H1 (cell line): ENCODE measurements at regions not wholly inside any gene's neighbourhood (a gene's known extent, or its start where the extent isn't known, plus 50 kb on each side); places are given as distances from the start of the nearest gene placed in this dataset.

Experiments
- CTCF ChIA-PET: fragments of 300-600 bp; sonication (Branson Sonifier 250); formaldehyde crosslinking; loops from one replicate; lab custom pipeline; 2021; ENCODE audit not compliant: partially characterized antibody; lab: Charles Lee
- POLR2A ChIA-PET: fragments of 300-600 bp; sonication (Branson Sonifier 250); formaldehyde crosslinking; loops from one replicate; lab custom pipeline; 2021; ENCODE audit warnings: inconsistent platforms; ENCODE audit not compliant: partially characterized antibody; lab: Charles Lee
- DNase-seq, 2 experiments: peaks; one replicate each; pipeline versions ENCODE4 v3.0.0 to v3.0.0-alpha.2; 2010 to 2022; ENCODE audit warnings: low spot score in 2 of 2, low read depth in 1 of 2, mixed read lengths in 1 of 2
- FAIRE-seq: peaks from 2 replicates; lab custom pipeline; 2011; peaks lifted over from hg19 to GRCh38; lab: Jason Lieb, UNC
- H2AFZ ChIP-seq: 2 replicates; pipeline ENCODE4 v1.8.1; 2012; ENCODE audit warnings: low read length, inconsistent platforms
- H2AK5ac ChIP-seq: 2 replicates; pipeline ENCODE4 v1.6.1; 2013; ENCODE audit warnings: low read depth, low read length
- H2BK120ac ChIP-seq: replicated peaks from 2 replicates; pipeline ENCODE3; 2013; ENCODE audit warnings: low read depth, low read length, inconsistent platforms
- H2BK12ac ChIP-seq: 2 replicates; pipeline ENCODE4 v1.6.1; 2013; ENCODE audit warnings: low read depth, low read length
- H2BK15ac ChIP-seq: 2 replicates; pipeline ENCODE4 v1.6.1; 2013; ENCODE audit warnings: low read length
- H2BK20ac ChIP-seq: 2 replicates; pipeline ENCODE4 v1.6.1; 2013; ENCODE audit warnings: low read length
- H2BK5ac ChIP-seq: 2 replicates; pipeline ENCODE4 v1.6.1; 2013; ENCODE audit warnings: low read depth, low read length
- H3K14ac ChIP-seq: 2 replicates; pipeline ENCODE4 v1.6.1; 2013; ENCODE audit warnings: inconsistent platforms; ENCODE audit not compliant: insufficient read length
- H3K18ac ChIP-seq: 2 replicates; pipeline ENCODE4 v1.6.1; 2013; ENCODE audit warnings: low read length; ENCODE audit errors: extremely low read depth
- H3K23ac ChIP-seq: 2 replicates; pipeline ENCODE4 v1.6.1; 2013; ENCODE audit warnings: inconsistent platforms; ENCODE audit not compliant: insufficient read length
- H3K23me2 ChIP-seq: 2 replicates; pipeline ENCODE4 v1.6.1; 2013; ENCODE audit warnings: low read depth, low read length
- H3K27ac ChIP-seq: 2 replicates; pipeline ENCODE4 v1.6.1; 2011; ENCODE audit warnings: low read depth, low read length, inconsistent platforms
- H3K27me3 ChIP-seq, 4 experiments: replicated peaks in 1 of 4; 1 replicate in 1 of 4; 2 replicates in 3 of 4; pipeline versions ENCODE4 v1.6.1 to v1.8.1; 2011 to 2013; ENCODE audit warnings: low read length in 3 of 4, mild to moderate bottlenecking in 3 of 4, inconsistent platforms in 2 of 4, mixed read lengths in 2 of 4, moderate library complexity in 1 of 4; ENCODE audit not compliant: control insufficient read depth in 3 of 4, insufficient read depth in 3 of 4; ENCODE audit errors: extremely low read depth in 1 of 4
- H3K36me3 ChIP-seq, 4 experiments: 2 replicates each; pipeline versions ENCODE4 v1.6.1 to v1.8.1; 2011 to 2013; ENCODE audit warnings: mild to moderate bottlenecking in 4 of 4, low read length in 3 of 4, moderate library complexity in 2 of 4, control low read depth in 1 of 4, inconsistent platforms in 1 of 4; ENCODE audit not compliant: insufficient read depth in 4 of 4, control insufficient read depth in 2 of 4
- H3K4ac ChIP-seq: replicated peaks from 2 replicates; pipeline ENCODE3; 2013; ENCODE audit warnings: low read length, low read depth, mixed read lengths, inconsistent platforms; ENCODE audit not compliant: insufficient read length
- H3K4me1 ChIP-seq, 4 experiments: replicated peaks in 1 of 4; 1 replicate in 1 of 4; 2 replicates in 3 of 4; pipeline versions ENCODE4 v1.6.1 to v1.8.1; 2011 to 2013; ENCODE audit warnings: low read length in 3 of 4, inconsistent platforms in 2 of 4, mixed read lengths in 1 of 4; ENCODE audit not compliant: insufficient read depth in 4 of 4, control insufficient read depth in 3 of 4
- H3K4me2 ChIP-seq, 2 experiments: 2 replicates each; pipeline versions ENCODE4 v1.6.1 to v1.8.1; 2011 to 2013; ENCODE audit warnings: low read depth in 2 of 2, low read length in 2 of 2, control low read depth in 1 of 2, inconsistent platforms in 1 of 2, mild to moderate bottlenecking in 1 of 2; ENCODE audit not compliant: insufficient read depth in 1 of 2
- H3K4me3 ChIP-seq, 4 experiments: fragments of 200-600, 300-600 bp in 1 of 4; sonication (generic), shearing (Covaris generic), sonication (Bioruptor Twin) in 1 of 4; 2 replicates each; pipeline versions ENCODE4 v1.5.1 to v1.8.1; 2011 to 2016; ENCODE audit warnings: low read length in 4 of 4, low read depth in 3 of 4, control low read depth in 2 of 4, inconsistent platforms in 2 of 4, mild to moderate bottlenecking in 2 of 4, mixed read lengths in 1 of 4, moderate library complexity in 1 of 4; ENCODE audit not compliant: insufficient read depth in 2 of 4; ENCODE audit errors: extremely low read depth in 1 of 4
- H3K56ac ChIP-seq: replicated peaks from 2 replicates; pipeline ENCODE3; 2013; ENCODE audit warnings: low read depth, mild to moderate bottlenecking, mixed read lengths, low read length, inconsistent platforms; ENCODE audit not compliant: insufficient read length
- H3K79me1 ChIP-seq: 2 replicates; pipeline ENCODE4 v1.6.1; 2013; ENCODE audit warnings: low read depth, low read length, control low read depth
- H3K79me2 ChIP-seq, 2 experiments: 2 replicates each; pipeline versions ENCODE4 v1.6.1 to v1.8.1; 2012 to 2013; ENCODE audit warnings: low read length in 2 of 2, mild to moderate bottlenecking in 2 of 2, inconsistent platforms in 1 of 2; ENCODE audit not compliant: insufficient read depth in 2 of 2, control insufficient read depth in 1 of 2
- H3K9ac ChIP-seq, 4 experiments: replicated peaks in 1 of 4; 1 replicate in 1 of 4; 2 replicates in 3 of 4; pipeline versions ENCODE4 v1.6.1 to v1.8.1; 2011 to 2013; ENCODE audit warnings: low read depth in 3 of 4, low read length in 3 of 4, control low read depth in 2 of 4, mild to moderate bottlenecking in 2 of 4, moderate library complexity in 2 of 4, inconsistent platforms in 1 of 4; ENCODE audit errors: extremely low read depth in 1 of 4
- H3K9me3 ChIP-seq, 2 experiments: 2 replicates each; pipeline versions ENCODE4 v1.6.1 to v1.8.1; 2012 to 2013; ENCODE audit warnings: mild to moderate bottlenecking in 2 of 2, moderate library complexity in 2 of 2, control low read depth in 1 of 2, inconsistent platforms in 1 of 2, low read depth in 1 of 2, low read length in 1 of 2, mixed read lengths in 1 of 2; ENCODE audit not compliant: insufficient read depth in 2 of 2
- H4K20me1 ChIP-seq, 2 experiments: replicated peaks in 1 of 2; 2 replicates each; pipeline versions ENCODE3 to v1.8.1; 2011 to 2013; ENCODE audit warnings: inconsistent platforms in 2 of 2, low read length in 2 of 2, mild to moderate bottlenecking in 1 of 2; ENCODE audit not compliant: insufficient read depth in 2 of 2, control insufficient read depth in 1 of 2
- H4K5ac ChIP-seq: 2 replicates; pipeline ENCODE4 v1.6.1; 2013; ENCODE audit warnings: low read length, low read depth, mixed read lengths, inconsistent platforms; ENCODE audit not compliant: insufficient read length
- H4K8ac ChIP-seq: 2 replicates; pipeline ENCODE4 v1.8.0; 2013; ENCODE audit warnings: mild to moderate bottlenecking, moderate library complexity, low read length, inconsistent platforms; ENCODE audit not compliant: insufficient read depth; ENCODE audit errors: extremely low read depth
- H4K91ac ChIP-seq: replicated peaks from 2 replicates; pipeline ENCODE3; 2013; ENCODE audit warnings: low read length, mixed read lengths, inconsistent platforms; ENCODE audit not compliant: insufficient read length
- EGR1 ChIP-seq: IDR thresholded peaks from 2 replicates; pipeline ENCODE4 v1.6.1; 2011; ENCODE audit warnings: low read depth, low read length, borderline replicate concordance
- GTF2F1 ChIP-seq: IDR thresholded peaks from 2 replicates; pipeline ENCODE4 v1.6.1; 2012; ENCODE audit warnings: low read depth, low read length, improper control_type of control experiment, borderline replicate concordance
- RAD21 ChIP-seq, 2 experiments: IDR thresholded peaks in 1 of 2; conservative IDR thresholded peaks in 1 of 2; 2 replicates each; pipeline ENCODE4 v1.6.1; 2011; ENCODE audit warnings: low read depth in 2 of 2, low read length in 2 of 2, improper control_type of control experiment in 1 of 2, inconsistent platforms in 1 of 2, mild to moderate bottlenecking in 1 of 2, moderate library complexity in 1 of 2
- SUZ12 ChIP-seq: fragments of 200-600 bp; sonication (generic); IDR thresholded peaks from 2 replicates; pipeline ENCODE4 v1.6.1; 2012; ENCODE audit warnings: mild to moderate bottlenecking, inconsistent platforms, low read length, moderate library complexity, mixed read lengths
- TBP ChIP-seq: IDR thresholded peaks from 2 replicates; pipeline ENCODE4 v1.6.1; 2011; ENCODE audit warnings: low read depth, low read length, improper control_type of control experiment
- WGBS, 2 experiments: shearing (Covaris generic) in 1 of 2; methylation state at CpG; one replicate each; pipeline versions ENCODE4 v1.1.6 to v1.1.7; 2013 to 2015; ENCODE audit warnings: low lambda C conversion rate in 2 of 2, mixed read lengths in 2 of 2, inconsistent platforms in 1 of 2, low coverage in 1 of 2, missing lambda C conversion rate in 1 of 2; ENCODE audit not compliant: insufficient replicate concordance in 2 of 2, insufficient coverage in 1 of 2, insufficient read length in 1 of 2; ENCODE audit errors: extremely low coverage in 1 of 2, missing lambda C conversion rate in 1 of 2; 5-methylcytosine and 5-hydroxymethylcytosine counted together

DNA sequence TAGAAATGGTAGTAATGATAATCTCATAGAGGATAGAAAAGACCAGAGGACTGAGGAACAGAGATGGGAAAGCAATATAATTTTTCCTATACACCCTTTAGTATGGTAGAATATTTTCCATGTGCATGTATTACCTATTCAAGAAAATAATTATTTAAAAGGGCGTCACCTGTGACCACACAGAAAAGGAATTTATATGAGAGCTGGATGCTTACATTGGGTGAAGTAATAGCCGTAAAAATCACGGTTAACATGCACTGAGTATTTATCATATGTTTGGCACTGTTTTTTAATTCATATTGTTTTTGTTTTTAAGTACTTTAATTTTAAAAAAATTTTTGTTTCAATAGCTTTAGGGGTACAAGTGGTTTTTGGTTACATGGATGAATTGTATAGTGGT lies 195.1 kb downstream of the IPMK start:
- no peak overlapping the region for H3K4me2 ChIP-seq
- no peak overlapping the region for H2AK5ac ChIP-seq
- DNase-seq (no peak), FAIRE-seq (no peak)
- H3K4me3 ChIP-seq = no peak overlapping the region
- no peak overlapping the region for H3K56ac ChIP-seq
- H2BK5ac ChIP-seq = no peak overlapping the region
- H3K9me3 ChIP-seq = no peaks in the 10 kb centered on the region
- H3K9ac ChIP-seq = no peak overlapping the region
- no peaks in the 10 kb centered on the region for H3K27me3 ChIP-seq
- TF ChIP-seq EGR1 = no peak
- no peak for TF ChIP-seq GTF2F1
- TF ChIP-seq RAD21 (IDR thresholded peaks at IDR 0.05 in 1 of 2, conservative IDR thresholded peaks at IDR 0.05 in 1 of 2; ENCODE audit: low read depth in 2 of 2, low read length in 2 of 2) = no peak
- TF ChIP-seq TBP = no peak
- TF ChIP-seq SUZ12 = no peak
- H3K23me2 ChIP-seq = no peaks in the 10 kb centered on the region
- H3K36me3 ChIP-seq = no peaks in the 10 kb centered on the region
- peaks cover 0 to 3% (median 0%) of the 10 kb centered on the region in 4 experiments; a peak in 1 of 7 replicates for H3K4me1 ChIP-seq
- no peaks in the 10 kb centered on the region for H3K79me1 ChIP-seq
- H2BK12ac ChIP-seq = no peak overlapping the region
- no peak overlapping the region for H2AFZ ChIP-seq
- H4K91ac ChIP-seq = no peak overlapping the region
- ChIA-PET CTCF (interaction anchor here (0.8 to 1.6 kb wide), 3 partner anchors 18 to 416 kb away, joined by 3 to 5 read pairs (median 3); no protein-coding TSS in a partner anchor), POLR2A (no interaction called here)
- no peak overlapping the region for H3K18ac ChIP-seq
- no peak overlapping the region for H4K5ac ChIP-seq
- 96% methylated on average over 3 of the region's 3 CpGs; no CpG with 5 or more reads in 1 of the 2 experiments for WGBS, 2 experiments
- no peak overlapping the region for H2BK120ac ChIP-seq
- H3K14ac ChIP-seq = no peak overlapping the region
- no peaks in the 10 kb centered on the region for H3K79me2 ChIP-seq
- no peak overlapping the region for H3K23ac ChIP-seq
- H4K8ac ChIP-seq = no peak overlapping the region
- no peak overlapping the region for H2BK20ac ChIP-seq
- H2BK15ac ChIP-seq = no peak overlapping the region
- no peak overlapping the region for H3K4ac ChIP-seq
- H3K27ac ChIP-seq = no peak overlapping the region
- H4K20me1 ChIP-seq = no peaks in the 10 kb centered on the region
